ENCODE measurements at regions not wholly inside any gene's neighbourhood (a gene's known extent, or its start where the extent isn't known, plus 50 kb on each side); places are given as distances from the start of the nearest gene placed in this dataset.
"Not testable (repeated sequence)": the region's sequence is repeated elsewhere in the genome, so short reads cannot be mapped to it uniquely, and the experiment has no call there.

- Mint-ChIP-seq H3K9me3 (ENCODE audit: low read depth) (peaks cover 5% of the 10 kb centered on the region), H3K4me1 (ENCODE audit: low read depth) (peaks cover 17% of the 10 kb centered on the region), H3K36me3 (ENCODE audit: insufficient read depth) (no peaks in the 10 kb centered on the region), H3K27ac (no peak overlapping the region), H3K27me3 (no peaks in the 10 kb centered on the region), H3K4me3 (ENCODE audit: low read depth) (no peak overlapping the region)
- no peak for TF ChIP-seq CTCF (IDR thresholded peaks at IDR 0.05; ENCODE audit: unreplicated experiment)
- DNase-seq (ENCODE audit: low spot score, unreplicated experiment), result no peak
These were observed 68.8 kb upstream of the CHD6 start for GRCh38 chr20:41686961-41687360.

GRCh38 chr20:41685145-41685544 lies 67.0 kb upstream of the CHD6 start:
- H3K36me3 Mint-ChIP-seq (ENCODE audit: insufficient read depth); H3K9me3 Mint-ChIP-seq (ENCODE audit: low read depth): not testable (repeated sequence)
- peaks cover 11% of the 10 kb centered on the region for H3K4me1 Mint-ChIP-seq (ENCODE audit: low read depth)

GRCh38 chr20:41678799-41679198 lies 60.6 kb upstream of the CHD6 start:
- Mint-ChIP-seq H3K4me1 (ENCODE audit: low read depth) (peaks cover 3% of the 10 kb centered on the region), H3K4me3 (ENCODE audit: low read depth) (no peak overlapping the region), H3K27me3 (no peaks in the 10 kb centered on the region), H3K36me3 (ENCODE audit: insufficient read depth) (no peaks in the 10 kb centered on the region), H3K27ac (no peak overlapping the region), H3K9me3 (ENCODE audit: low read depth) (peaks cover 4% of the 10 kb centered on the region)
- no peak for DNase-seq (ENCODE audit: low spot score, unreplicated experiment)
- no peak for TF ChIP-seq CTCF (IDR thresholded peaks at IDR 0.05; ENCODE audit: unreplicated experiment)

More at GRCh38 chr20:41685145-41685544, 67.0 kb upstream of the CHD6 start:
- H3K27ac Mint-ChIP-seq; H3K4me3 Mint-ChIP-seq (ENCODE audit: low read depth); H3K27me3 Mint-ChIP-seq; DNase-seq (ENCODE audit: low spot score, unreplicated experiment): not testable (repeated sequence)

GRCh38 chr20:41672282-41672681 lies 54.1 kb upstream of the CHD6 start:
- no peak overlapping the region for H3K4me3 Mint-ChIP-seq (ENCODE audit: low read depth)
- H3K27me3 Mint-ChIP-seq, result no peaks in the 10 kb centered on the region
- peaks cover 4% of the 10 kb centered on the region for H3K9me3 Mint-ChIP-seq (ENCODE audit: low read depth)
- no peaks in the 10 kb centered on the region for H3K36me3 Mint-ChIP-seq (ENCODE audit: insufficient read depth)
- TF ChIP-seq CTCF (IDR thresholded peaks at IDR 0.05; ENCODE audit: unreplicated experiment), result no peak
- no peak overlapping the region for H3K27ac Mint-ChIP-seq
- DNase-seq (ENCODE audit: low spot score, unreplicated experiment), result no peak
- H3K4me1 Mint-ChIP-seq (ENCODE audit: low read depth), result peaks cover 8% of the 10 kb centered on the region

GRCh38 chr20:41671143-41671542 lies 53.0 kb upstream of the CHD6 start:
- H3K27me3 Mint-ChIP-seq, result no peaks in the 10 kb centered on the region
- peaks cover 8% of the 10 kb centered on the region for H3K4me1 Mint-ChIP-seq (ENCODE audit: low read depth)
- H3K27ac Mint-ChIP-seq, result no peak overlapping the region
- H3K36me3 Mint-ChIP-seq (ENCODE audit: insufficient read depth), result no peaks in the 10 kb centered on the region
- peaks cover 4% of the 10 kb centered on the region for H3K9me3 Mint-ChIP-seq (ENCODE audit: low read depth)
- H3K4me3 Mint-ChIP-seq (ENCODE audit: low read depth), result no peak overlapping the region
- no peak for DNase-seq (ENCODE audit: low spot score, unreplicated experiment)
- no peak for TF ChIP-seq CTCF (IDR thresholded peaks at IDR 0.05; ENCODE audit: unreplicated experiment)

- Mint-ChIP-seq H3K27me3 (no peaks in the 10 kb centered on the region), H3K4me1 (ENCODE audit: low read depth) (peaks cover 8% of the 10 kb centered on the region), H3K9me3 (ENCODE audit: low read depth) (peaks cover 4% of the 10 kb centered on the region), H3K4me3 (ENCODE audit: low read depth) (no peak overlapping the region), H3K36me3 (ENCODE audit: insufficient read depth) (no peaks in the 10 kb centered on the region), H3K27ac (no peak overlapping the region)
- no peak for TF ChIP-seq CTCF (IDR thresholded peaks at IDR 0.05; ENCODE audit: unreplicated experiment)
- no peak for DNase-seq (ENCODE audit: low spot score, unreplicated experiment)
These were observed 52.5 kb upstream of the CHD6 start for GRCh38 chr20:41670631-41671030.

All from progenitor cell of endocrine pancreas (in vitro differentiated cells).